ENCODE measurements at regions not wholly inside any gene's neighbourhood (a gene's known extent, or its start where the extent isn't known, plus 50 kb on each side); places are given as distances from the start of the nearest gene placed in this dataset.

DNA sequence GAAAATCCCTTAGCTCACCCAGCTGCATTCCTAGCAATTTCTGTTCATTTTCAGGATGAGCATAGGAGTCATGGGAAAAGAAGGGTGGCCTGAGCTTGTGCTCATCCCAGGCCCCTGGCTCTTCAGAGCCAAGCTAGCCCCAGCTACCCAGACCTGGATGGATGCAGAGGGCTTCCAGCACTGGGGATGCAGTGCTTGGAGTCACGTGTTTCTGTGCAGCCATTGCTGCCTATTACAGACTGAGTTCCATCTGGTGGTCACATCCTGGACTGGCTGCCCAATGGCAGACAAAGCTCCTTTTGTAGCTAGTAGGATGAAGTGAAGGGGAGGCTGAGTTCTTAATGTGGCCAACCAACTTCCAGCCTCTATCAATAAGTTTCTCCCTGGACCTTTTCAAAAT, 54.2 kb upstream of the JDP2 start:
- Histone ChIP-seq H3K4me1 (no peaks in the 10 kb centered on the region), H3K36me3 (replicated peaks in 1 of 2; ENCODE audit: insufficient read depth in 1 of 2, low read depth in 2 of 2) (no peaks in the 10 kb centered on the region), H3K27me3 (no peaks in the 10 kb centered on the region), H3K4me3 (no peak overlapping the region), H3K9me3 (no peaks in the 10 kb centered on the region), H3K27ac (no peak overlapping the region)
- 87% methylated on average over 1 of the region's 1 CpG; no CpG with 5 or more reads in 1 of the 2 donors for WGBS, 2 donors
- TF ChIP-seq, protein P1, sequence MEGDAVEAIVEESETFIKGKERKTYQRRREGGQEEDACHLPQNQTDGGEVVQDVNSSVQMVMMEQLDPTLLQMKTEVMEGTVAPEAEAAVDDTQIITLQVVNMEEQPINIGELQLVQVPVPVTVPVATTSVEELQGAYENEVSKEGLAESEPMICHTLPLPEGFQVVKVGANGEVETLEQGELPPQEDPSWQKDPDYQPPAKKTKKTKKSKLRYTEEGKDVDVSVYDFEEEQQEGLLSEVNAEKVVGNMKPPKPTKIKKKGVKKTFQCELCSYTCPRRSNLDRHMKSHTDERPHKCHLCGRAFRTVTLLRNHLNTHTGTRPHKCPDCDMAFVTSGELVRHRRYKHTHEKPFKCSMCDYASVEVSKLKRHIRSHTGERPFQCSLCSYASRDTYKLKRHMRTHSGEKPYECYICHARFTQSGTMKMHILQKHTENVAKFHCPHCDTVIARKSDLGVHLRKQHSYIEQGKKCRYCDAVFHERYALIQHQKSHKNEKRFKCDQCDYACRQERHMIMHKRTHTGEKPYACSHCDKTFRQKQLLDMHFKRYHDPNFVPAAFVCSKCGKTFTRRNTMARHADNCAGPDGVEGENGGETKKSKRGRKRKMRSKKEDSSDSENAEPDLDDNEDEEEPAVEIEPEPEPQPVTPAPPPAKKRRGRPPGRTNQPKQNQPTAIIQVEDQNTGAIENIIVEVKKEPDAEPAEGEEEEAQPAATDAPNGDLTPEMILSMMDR (IDR thresholded peaks at IDR 0.05): no peak
- TF ChIP-seq POLR2A (IDR thresholded peaks at IDR 0.05): no peak
- DNase-seq (no peak), ATAC-seq (no peak)
- intact Hi-C loops (cut with DNase I): no loop called here

DNA sequence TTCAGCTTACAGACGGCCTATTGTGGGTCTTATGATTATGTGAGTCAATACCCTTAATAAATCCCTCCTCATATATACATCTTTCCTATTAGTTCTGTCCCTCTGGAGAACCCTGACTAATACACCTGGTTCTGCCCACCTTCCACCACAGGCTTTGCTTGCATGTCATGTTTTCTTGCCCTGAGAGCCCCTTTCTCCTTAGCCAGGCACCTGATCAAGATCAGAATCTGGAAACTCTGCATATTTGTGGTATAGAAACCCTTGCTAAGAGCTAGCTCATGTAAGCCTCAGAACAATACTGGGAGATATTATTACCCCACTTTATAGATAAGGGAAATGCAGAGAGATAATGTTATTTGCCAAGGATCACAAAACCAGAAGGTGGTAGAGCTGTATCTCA, 52.9 kb upstream of the JDP2 start:
- H3K36me3 ChIP-seq (replicated peaks in 1 of 2; ENCODE audit: insufficient read depth in 1 of 2, low read depth in 2 of 2): no peaks in the 10 kb centered on the region
- H3K27ac ChIP-seq: no peak overlapping the region
- DNase-seq (no peak), ATAC-seq (no peak)
- intact Hi-C loops (cut with DNase I): no loop called here
- H3K9me3 ChIP-seq: no peaks in the 10 kb centered on the region
- no peaks in the 10 kb centered on the region for H3K27me3 ChIP-seq
- no peak for TF ChIP-seq POLR2A (IDR thresholded peaks at IDR 0.05)
- TF ChIP-seq, protein P1 (IDR thresholded peaks at IDR 0.05): no peak
- WGBS, 2 donors: 50 to 79% methylated on average over 1 of the region's 1 CpG
- H3K4me1 ChIP-seq: no peaks in the 10 kb centered on the region
- H3K4me3 ChIP-seq: no peak overlapping the region

DNA sequence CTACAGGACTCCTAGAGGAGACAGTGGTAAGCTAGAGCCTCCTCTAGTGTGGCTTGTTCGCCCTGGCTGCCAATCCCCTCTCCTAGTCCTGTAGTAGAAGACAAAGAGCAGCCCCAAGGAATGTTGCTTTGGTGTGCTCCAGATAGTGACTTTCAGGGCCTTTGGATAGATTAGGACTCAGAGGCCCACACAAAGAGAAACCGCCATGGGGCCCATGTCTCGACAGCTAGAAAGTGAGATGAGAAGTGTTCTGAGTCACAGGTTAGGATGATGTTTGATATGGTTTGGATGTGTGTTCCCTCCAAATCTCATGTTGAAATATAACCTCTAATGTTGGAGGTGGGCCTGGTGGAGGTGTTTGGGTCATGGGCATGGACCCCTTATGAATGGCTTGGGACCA, 51.8 kb upstream of the JDP2 start:
- H3K4me3 ChIP-seq: no peak overlapping the region
- H3K27ac ChIP-seq: no peak overlapping the region
- DNase-seq (no peak), ATAC-seq (no peak)
- WGBS, 2 donors: 91 to 96% methylated on average over 2 to 3 of the region's 3 CpGs
- no peaks in the 10 kb centered on the region for H3K9me3 ChIP-seq
- TF ChIP-seq, protein P1 (IDR thresholded peaks at IDR 0.05): no peak
- no peak for TF ChIP-seq POLR2A (IDR thresholded peaks at IDR 0.05)
- no peaks in the 10 kb centered on the region for H3K4me1 ChIP-seq
- no peaks in the 10 kb centered on the region for H3K27me3 ChIP-seq
- intact Hi-C loops (cut with DNase I): no loop called here
- H3K36me3 ChIP-seq (replicated peaks in 1 of 2; ENCODE audit: insufficient read depth in 1 of 2, low read depth in 2 of 2): no peaks in the 10 kb centered on the region
